ENCODE measurements at regions not wholly inside any gene's neighbourhood (a gene's known extent, or its start where the extent isn't known, plus 50 kb on each side); places are given as distances from the start of the nearest gene placed in this dataset.
"Not testable (repeated sequence)": the region's sequence is repeated elsewhere in the genome, so short reads cannot be mapped to it uniquely, and the experiment has no call there.

DNA sequence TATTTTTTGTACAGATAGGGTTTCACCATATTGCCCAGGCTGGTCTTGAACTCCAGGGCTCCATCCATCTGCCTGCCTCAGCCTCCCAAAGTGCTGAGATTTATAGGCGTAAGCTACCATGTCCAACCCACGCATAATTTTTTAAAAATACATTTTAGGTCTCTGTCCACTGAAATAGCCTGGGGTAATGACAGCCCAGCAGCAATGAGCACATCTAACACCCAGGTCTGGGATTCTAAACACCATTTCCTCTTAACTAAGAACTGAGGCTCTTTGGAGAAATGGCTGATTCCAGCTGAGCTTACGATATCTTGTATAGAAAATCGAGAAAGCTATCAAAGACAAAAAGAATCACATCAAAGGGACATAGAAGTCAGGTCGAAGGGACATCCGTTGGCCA, 245.3 kb downstream of the PARN start (continued):
- no peak for TF ChIP-seq CUX1 (IDR thresholded peaks at IDR 0.05; ENCODE audit: insufficient replicate concordance, low read depth, low read length)

DNA sequence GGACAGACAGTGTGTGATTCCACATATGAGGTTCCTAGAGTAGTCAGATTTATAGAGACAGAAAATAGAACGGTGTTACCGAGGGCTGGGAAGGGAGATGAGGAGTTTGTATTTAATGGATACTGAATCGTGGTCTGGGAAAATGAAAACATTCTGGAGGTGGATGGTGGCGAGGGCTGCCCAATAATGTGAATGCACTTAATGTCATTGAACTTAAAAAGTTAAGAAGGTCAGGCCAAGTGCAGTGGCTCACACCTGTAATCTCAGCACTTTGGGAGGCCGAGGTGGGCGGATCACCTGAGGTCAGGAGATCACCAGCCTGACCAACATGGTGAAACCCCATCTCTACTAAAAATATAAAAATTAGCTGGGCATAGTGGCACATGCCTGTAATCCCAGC, 246.2 kb downstream of the PARN start:
- H3K27me3 ChIP-seq (replicated peaks in 1 of 2; ENCODE audit: control insufficient read depth in 2 of 2, insufficient read depth in 2 of 2, low read length in 1 of 2); H3K9me3 ChIP-seq (replicated peaks; ENCODE audit: control insufficient read depth, insufficient read depth, low read length); H3K9ac ChIP-seq (ENCODE audit: control insufficient read depth, insufficient read depth, low read length); in situ Hi-C loops (cut with MboI); H2AFZ ChIP-seq (ENCODE audit: control insufficient read depth, low read depth, low read length); H3K27ac ChIP-seq (ENCODE audit: control insufficient read depth, insufficient read depth); H3K36me3 ChIP-seq (ENCODE audit: control insufficient read depth in 2 of 2, insufficient read depth in 2 of 2, low read length in 1 of 2); POLR2A ChIA-PET; DNase-seq (ENCODE audit: low read depth, low spot score); intact Hi-C loops (cut with micrococcal nuclease; ENCODE audit: unreplicated experiment); H3K4me2 ChIP-seq (ENCODE audit: control insufficient read depth, insufficient read depth); ATAC-seq; H3K79me2 ChIP-seq (ENCODE audit: control insufficient read depth, insufficient read depth, low read length); H3K4me3 ChIP-seq; FAIRE-seq; H3K4me1 ChIP-seq (ENCODE audit: control insufficient read depth, insufficient read depth, low read length); RAD21 ChIA-PET (ENCODE audit: unreplicated experiment); H4K20me1 ChIP-seq (ENCODE audit: control insufficient read depth, insufficient read depth); SMC1A ChIA-PET (ENCODE audit: uncharacterized antibody, unreplicated experiment); BruUV-seq (replicated peaks): not testable (repeated sequence)
- CTCF ChIA-PET = interaction anchor here (1.6 kb wide), 1 partner anchor 18 kb away, joined by 6 read pairs; no protein-coding TSS in a partner anchor
- WGBS (ENCODE audit: insufficient coverage, insufficient replicate concordance, low lambda C conversion rate, missing lambda C conversion rate) = 77% methylated on average over 6 of the region's 6 CpGs
